ENCODE measurements at regions not wholly inside any gene's neighbourhood (a gene's known extent, or its start where the extent isn't known, plus 50 kb on each side); places are given as distances from the start of the nearest gene placed in this dataset.

DNA sequence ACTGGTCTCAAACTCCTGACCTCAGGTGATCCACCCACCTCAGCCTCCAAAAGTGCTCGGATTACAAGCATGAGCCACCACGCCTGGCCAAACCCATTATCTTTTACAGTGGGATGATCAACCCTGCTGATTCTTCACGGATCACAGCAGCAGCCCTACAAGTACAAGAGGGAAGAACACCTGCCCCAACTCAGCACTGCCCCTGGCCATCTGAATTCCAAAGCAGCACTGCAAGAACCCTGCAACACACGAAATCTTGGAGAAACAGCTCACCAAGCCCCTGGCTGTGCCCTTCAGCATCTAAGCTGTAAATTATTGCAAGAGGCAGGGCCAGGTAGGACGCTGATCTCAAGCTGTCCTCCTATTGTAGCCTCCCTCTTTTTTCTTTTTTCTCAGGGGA, 54.5 kb upstream of the MC3R start:
- H4K20me1 ChIP-seq (ENCODE audit: control insufficient read depth, extremely low read depth, insufficient read depth, low read length) = no peaks in the 10 kb centered on the region
- no peak overlapping the region for H3K27ac ChIP-seq (ENCODE audit: insufficient read depth, low read length)
- no peak overlapping the region for H3K4me3 ChIP-seq (replicated peaks in 1 of 4; ENCODE audit: control extremely low read depth in 1 of 4, insufficient read depth in 1 of 4, low read depth in 3 of 4, low read length in 4 of 4)
- no peaks in the 10 kb centered on the region for H3K27me3 ChIP-seq (ENCODE audit: control insufficient read depth, insufficient read depth, low read length)
- no peak for DNase-seq (ENCODE audit: low read depth in 2 of 2)
- H3K9ac ChIP-seq (ENCODE audit: insufficient read depth, low read length) = no peak overlapping the region
- H3K36me3 ChIP-seq (ENCODE audit: control insufficient read depth, insufficient read depth, low read length) = no peaks in the 10 kb centered on the region
- H3K4me2 ChIP-seq (ENCODE audit: extremely low read depth, insufficient read depth, low read length) = no peak overlapping the region
- H3K9me3 ChIP-seq (ENCODE audit: control insufficient read depth, insufficient read depth, low read depth, low read length) = no peaks in the 10 kb centered on the region
- H3K79me2 ChIP-seq (ENCODE audit: control insufficient read depth, insufficient read depth, low read length) = no peaks in the 10 kb centered on the region
- no peaks in the 10 kb centered on the region for H3K4me1 ChIP-seq (ENCODE audit: control insufficient read depth, extremely low read depth, insufficient read depth, low read length)
- H2AFZ ChIP-seq (ENCODE audit: low read length) = no peak overlapping the region
- TF ChIP-seq, protein P1, sequence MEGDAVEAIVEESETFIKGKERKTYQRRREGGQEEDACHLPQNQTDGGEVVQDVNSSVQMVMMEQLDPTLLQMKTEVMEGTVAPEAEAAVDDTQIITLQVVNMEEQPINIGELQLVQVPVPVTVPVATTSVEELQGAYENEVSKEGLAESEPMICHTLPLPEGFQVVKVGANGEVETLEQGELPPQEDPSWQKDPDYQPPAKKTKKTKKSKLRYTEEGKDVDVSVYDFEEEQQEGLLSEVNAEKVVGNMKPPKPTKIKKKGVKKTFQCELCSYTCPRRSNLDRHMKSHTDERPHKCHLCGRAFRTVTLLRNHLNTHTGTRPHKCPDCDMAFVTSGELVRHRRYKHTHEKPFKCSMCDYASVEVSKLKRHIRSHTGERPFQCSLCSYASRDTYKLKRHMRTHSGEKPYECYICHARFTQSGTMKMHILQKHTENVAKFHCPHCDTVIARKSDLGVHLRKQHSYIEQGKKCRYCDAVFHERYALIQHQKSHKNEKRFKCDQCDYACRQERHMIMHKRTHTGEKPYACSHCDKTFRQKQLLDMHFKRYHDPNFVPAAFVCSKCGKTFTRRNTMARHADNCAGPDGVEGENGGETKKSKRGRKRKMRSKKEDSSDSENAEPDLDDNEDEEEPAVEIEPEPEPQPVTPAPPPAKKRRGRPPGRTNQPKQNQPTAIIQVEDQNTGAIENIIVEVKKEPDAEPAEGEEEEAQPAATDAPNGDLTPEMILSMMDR (conservative IDR thresholded peaks at IDR 0.05 in 1 of 2, IDR thresholded peaks at IDR 0.05 in 1 of 2; ENCODE audit: low read depth in 1 of 2, low read length in 2 of 2) = no peak
- TF ChIP-seq EZH2 (IDR thresholded peaks at IDR 0.05; ENCODE audit: low read length, missing control alignments) = no peak

DNA sequence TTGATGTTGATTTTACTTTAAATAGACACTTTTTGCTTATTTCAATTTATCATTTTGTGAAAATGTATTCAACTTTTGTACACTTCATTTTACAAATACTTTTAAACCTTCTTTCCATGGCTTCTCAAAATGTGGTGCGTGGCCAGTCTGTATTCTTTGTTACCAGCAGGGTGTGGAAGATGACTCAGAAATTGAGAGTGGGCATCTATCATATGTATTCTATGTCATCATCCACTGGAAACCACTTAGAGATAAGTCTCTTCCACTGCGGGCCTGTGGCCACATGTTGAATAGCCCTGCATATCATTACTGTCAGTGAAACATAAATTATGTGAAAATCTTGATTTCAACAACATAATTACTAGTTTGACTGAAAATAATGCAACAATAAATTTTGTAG, 52.6 kb upstream of the MC3R start:
- DNase-seq (ENCODE audit: low read depth in 2 of 2) = no peak
- H3K27ac ChIP-seq (ENCODE audit: insufficient read depth, low read length) = no peak overlapping the region
- H3K4me1 ChIP-seq (ENCODE audit: control insufficient read depth, extremely low read depth, insufficient read depth, low read length) = no peaks in the 10 kb centered on the region
- H3K4me2 ChIP-seq (ENCODE audit: extremely low read depth, insufficient read depth, low read length) = no peak overlapping the region
- no peaks in the 10 kb centered on the region for H3K27me3 ChIP-seq (ENCODE audit: control insufficient read depth, insufficient read depth, low read length)
- no peaks in the 10 kb centered on the region for H3K36me3 ChIP-seq (ENCODE audit: control insufficient read depth, insufficient read depth, low read length)
- TF ChIP-seq, protein P1 (conservative IDR thresholded peaks at IDR 0.05 in 1 of 2, IDR thresholded peaks at IDR 0.05 in 1 of 2; ENCODE audit: low read depth in 1 of 2, low read length in 2 of 2) = no peak
- TF ChIP-seq EZH2 (IDR thresholded peaks at IDR 0.05; ENCODE audit: low read length, missing control alignments) = no peak
- H2AFZ ChIP-seq (ENCODE audit: low read length) = no peak overlapping the region
- no peaks in the 10 kb centered on the region for H4K20me1 ChIP-seq (ENCODE audit: control insufficient read depth, extremely low read depth, insufficient read depth, low read length)
- no peaks in the 10 kb centered on the region for H3K79me2 ChIP-seq (ENCODE audit: control insufficient read depth, insufficient read depth, low read length)
- H3K9ac ChIP-seq (ENCODE audit: insufficient read depth, low read length) = no peak overlapping the region
- no peak overlapping the region for H3K4me3 ChIP-seq (replicated peaks in 1 of 4; ENCODE audit: control extremely low read depth in 1 of 4, insufficient read depth in 1 of 4, low read depth in 3 of 4, low read length in 4 of 4)
- H3K9me3 ChIP-seq (ENCODE audit: control insufficient read depth, insufficient read depth, low read depth, low read length) = no peaks in the 10 kb centered on the region
